ENCODE measurements at regions not wholly inside any gene's neighbourhood (a gene's known extent, or its start where the extent isn't known, plus 50 kb on each side); places are given as distances from the start of the nearest gene placed in this dataset.

- Histone ChIP-seq H3K79me2 (ENCODE audit: insufficient read depth, low read depth, low read length) (no peaks in the 10 kb centered on the region), H3K4me1 (ENCODE audit: insufficient read depth, low read length, poor library complexity, severe bottlenecking) (no peaks in the 10 kb centered on the region), H3K4me2 (ENCODE audit: low read length) (no peak overlapping the region), H3K27ac (ENCODE audit: low read depth, low read length, poor library complexity, severe bottlenecking) (no peak overlapping the region), H3K4me3 (ENCODE audit: low read depth, low read length, poor library complexity, severe bottlenecking) (no peak overlapping the region), H3K36me3 (ENCODE audit: insufficient read depth, low read length) (no peaks in the 10 kb centered on the region), H2AFZ (ENCODE audit: low read length) (no peak overlapping the region), H3K9me2 (ENCODE audit: insufficient read depth, low read length) (peaks cover 3% of the 10 kb centered on the region; the same call in 1 of the 2 replicates), H4K20me1 (ENCODE audit: insufficient read depth, low read length) (no peaks in the 10 kb centered on the region), H3K9me3 (ENCODE audit: low read length) (no peaks in the 10 kb centered on the region)
- intact Hi-C loops (cut with micrococcal nuclease; ENCODE audit: unreplicated experiment) = no loop called here
- ChIA-PET CTCF (ENCODE audit: unreplicated experiment) (no interaction called here), POLR2A (no interaction called here)
- no peak for DNase-seq (ENCODE audit: low spot score)
- no TSS peak for BruUV-seq (replicated peaks)
- TF ChIP-seq EZH2phosphoT487 (IDR thresholded peaks at IDR 0.05; ENCODE audit: borderline replicate concordance, low read depth, low read length) = no peak
- no peak for TF ChIP-seq CTCF (conservative IDR thresholded peaks at IDR 0.05; ENCODE audit: low read length)
Observed at GRCh38 chr16:50470687-50471086, 77.5 kb upstream of the NKD1 start.

GRCh38 chr16:50469744-50470321 lies 78.4 kb upstream of the NKD1 start:
- no TSS peak for BruUV-seq (replicated peaks)
- H3K79me2 ChIP-seq (ENCODE audit: insufficient read depth, low read depth, low read length) = no peaks in the 10 kb centered on the region
- intact Hi-C loops (cut with micrococcal nuclease; ENCODE audit: unreplicated experiment) = no loop called here
- no peak overlapping the region for H2AFZ ChIP-seq (ENCODE audit: low read length)
- H3K9me2 ChIP-seq (ENCODE audit: insufficient read depth, low read length) = peaks cover 3% of the 10 kb centered on the region; the same call in 1 of the 2 replicates
- POLR2A ChIA-PET = no interaction called here
- CTCF ChIA-PET (ENCODE audit: unreplicated experiment) = no interaction called here
- TF ChIP-seq CTCF (conservative IDR thresholded peaks at IDR 0.05; ENCODE audit: low read length) (no peak), EZH2phosphoT487 (IDR thresholded peaks at IDR 0.05; ENCODE audit: borderline replicate concordance, low read depth, low read length) (no peak)
- H3K36me3 ChIP-seq (ENCODE audit: insufficient read depth, low read length) = no peaks in the 10 kb centered on the region
- no peak overlapping the region for H3K4me2 ChIP-seq (ENCODE audit: low read length)
- no peak overlapping the region for H3K4me3 ChIP-seq (ENCODE audit: low read depth, low read length, poor library complexity, severe bottlenecking)
- H3K4me1 ChIP-seq (ENCODE audit: insufficient read depth, low read length, poor library complexity, severe bottlenecking) = no peaks in the 10 kb centered on the region
- no peak overlapping the region for H3K27ac ChIP-seq (ENCODE audit: low read depth, low read length, poor library complexity, severe bottlenecking)
- H3K9me3 ChIP-seq (ENCODE audit: low read length) = no peaks in the 10 kb centered on the region
- no peak for DNase-seq (ENCODE audit: low spot score)
- no peaks in the 10 kb centered on the region for H4K20me1 ChIP-seq (ENCODE audit: insufficient read depth, low read length)

- Histone ChIP-seq H3K4me1 (ENCODE audit: insufficient read depth, low read length, poor library complexity, severe bottlenecking) (no peaks in the 10 kb centered on the region), H3K4me2 (ENCODE audit: low read length) (no peak overlapping the region), H4K20me1 (ENCODE audit: insufficient read depth, low read length) (no peaks in the 10 kb centered on the region), H3K9me3 (ENCODE audit: low read length) (no peaks in the 10 kb centered on the region), H3K27ac (ENCODE audit: low read depth, low read length, poor library complexity, severe bottlenecking) (no peak overlapping the region), H3K79me2 (ENCODE audit: insufficient read depth, low read depth, low read length) (no peaks in the 10 kb centered on the region), H3K4me3 (ENCODE audit: low read depth, low read length, poor library complexity, severe bottlenecking) (no peak overlapping the region), H2AFZ (ENCODE audit: low read length) (no peak overlapping the region), H3K36me3 (ENCODE audit: insufficient read depth, low read length) (no peaks in the 10 kb centered on the region), H3K9me2 (ENCODE audit: insufficient read depth, low read length) (peaks cover 3% of the 10 kb centered on the region; the same call in 1 of the 2 replicates)
- ChIA-PET CTCF (ENCODE audit: unreplicated experiment) (no interaction called here), POLR2A (no interaction called here)
- TF ChIP-seq CTCF (conservative IDR thresholded peaks at IDR 0.05; ENCODE audit: low read length) (no peak), EZH2phosphoT487 (IDR thresholded peaks at IDR 0.05; ENCODE audit: borderline replicate concordance, low read depth, low read length) (no peak)
- BruUV-seq (replicated peaks) = no TSS peak
- intact Hi-C loops (cut with micrococcal nuclease; ENCODE audit: unreplicated experiment) = no loop called here
- DNase-seq (ENCODE audit: low spot score) = no peak
Observed at GRCh38 chr16:50469121-50469743, 79.0 kb upstream of the NKD1 start.
